ENCODE measurements at regions not wholly inside any gene's neighbourhood (a gene's known extent, or its start where the extent isn't known, plus 50 kb on each side); places are given as distances from the start of the nearest gene placed in this dataset.

DNA sequence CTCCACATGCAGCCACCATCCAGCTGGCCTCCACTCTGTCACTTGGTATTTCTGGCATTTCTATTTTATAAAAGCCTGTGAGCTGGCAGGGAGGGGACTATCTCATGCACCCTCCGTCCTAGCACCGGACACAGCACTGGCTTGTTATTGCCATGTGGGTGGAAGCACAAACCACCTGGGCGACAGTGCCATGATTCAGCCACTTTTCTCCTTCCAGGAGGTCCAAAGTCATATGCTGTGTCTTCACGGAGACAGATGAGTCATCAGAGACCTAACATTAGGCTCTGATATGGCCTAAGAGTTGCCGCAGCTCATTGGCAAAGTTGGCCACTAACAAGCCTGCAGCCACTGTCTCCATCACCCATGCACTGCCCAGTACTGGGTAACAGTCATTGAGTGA, 1123.0 kb downstream of the VRK1 start:
- POLR2A ChIA-PET (ENCODE audit: unreplicated experiment) = no interaction called here
- no peaks in the 10 kb centered on the region for H3K36me3 ChIP-seq (ENCODE audit: control insufficient read depth, insufficient read depth, low read length)
- no peak overlapping the region for H3K18ac ChIP-seq (ENCODE audit: low read depth, low read length)
- no peak overlapping the region for H3K14ac ChIP-seq (replicated peaks; ENCODE audit: low read depth, low read length)
- H3K27ac ChIP-seq (ENCODE audit: insufficient read depth, low read length) = no peak overlapping the region
- H3K9ac ChIP-seq (ENCODE audit: low read depth, low read length) = no peak overlapping the region
- dilution Hi-C loops (cut with HindIII; ENCODE audit: low sequenced_read_pairs, unreplicated experiment) = no loop called here
- no peak overlapping the region for H3K4me2 ChIP-seq (ENCODE audit: low read depth, low read length)
- in situ Hi-C loops (cut with MboI; ENCODE audit: low sequenced_read_pairs) = no loop called here
- WGBS, 2 experiments (ENCODE audit: extremely low coverage in 2 of 2, insufficient read length in 1 of 2) = 0% methylated on average over 1 of the region's 5 CpGs; no CpG with 5 or more reads in 1 of the 2 experiments
- no peak overlapping the region for H2AFZ ChIP-seq (replicated peaks; ENCODE audit: low read length, poor library complexity)
- intact Hi-C loops (cut with micrococcal nuclease) = no loop called here
- BruUV-seq (replicated peaks) = no TSS peak
- no peak overlapping the region for H2BK120ac ChIP-seq (ENCODE audit: low read depth, low read length)
- no peak overlapping the region for H3K56ac ChIP-seq (ENCODE audit: extremely low read depth, insufficient read depth, low read length)
- H4K8ac ChIP-seq (ENCODE audit: low read depth in 2 of 2, low read length in 2 of 2) = no peak overlapping the region
- H2BK15ac ChIP-seq (ENCODE audit: low read depth, low read length) = no peak overlapping the region
- no peaks in the 10 kb centered on the region for H3K9me1 ChIP-seq (ENCODE audit: insufficient read depth, low read length)
- H2BK5ac ChIP-seq (ENCODE audit: low read depth, low read length, poor library complexity, severe bottlenecking) = no peak overlapping the region
- H2AK9ac ChIP-seq (replicated peaks; ENCODE audit: low read depth, low read length, poor library complexity) = no peak overlapping the region
- CTCF ChIA-PET = no interaction called here
- no peak overlapping the region for H2AK5ac ChIP-seq (ENCODE audit: low read depth, low read length)
- no peak overlapping the region for H3K4me3 ChIP-seq (ENCODE audit: insufficient read depth, low read depth, low read length)
- no peak overlapping the region for H4K5ac ChIP-seq (ENCODE audit: low read depth, low read length)
- H2BK20ac ChIP-seq (ENCODE audit: low read depth, low read length) = no peak overlapping the region
- DNase-seq (no peak), ATAC-seq (ENCODE audit: low read depth) (no peak)
- peaks cover 28% of the 10 kb centered on the region for H3K9me3 ChIP-seq (ENCODE audit: control insufficient read depth, insufficient read depth, low read length)
- H3K4ac ChIP-seq (ENCODE audit: low read depth, low read length) = no peak overlapping the region
- H3K27me3 ChIP-seq (ENCODE audit: control insufficient read depth, insufficient read depth, low read length) = no peaks in the 10 kb centered on the region
- H3K79me1 ChIP-seq (ENCODE audit: low read depth in 1 of 2, low read length in 2 of 2) = no peaks in the 10 kb centered on the region
- H4K20me1 ChIP-seq (ENCODE audit: insufficient read depth, low read length) = no peaks in the 10 kb centered on the region
- TF ChIP-seq RAD21 (IDR thresholded peaks at IDR 0.05; ENCODE audit: low read length) (no peak), SMC3 (IDR thresholded peaks at IDR 0.05; ENCODE audit: low read depth, low read length) (no peak), CEBPB (IDR thresholded peaks at IDR 0.05; ENCODE audit: low read depth, low read length) (no peak), MAFK (IDR thresholded peaks at IDR 0.05; ENCODE audit: low read depth, low read length) (no peak), MXI1 (IDR thresholded peaks at IDR 0.05; ENCODE audit: borderline replicate concordance, low read depth, low read length) (no peak), NFE2L2 (IDR thresholded peaks at IDR 0.05; ENCODE audit: low read depth, low read length) (no peak), RFX5 (IDR thresholded peaks at IDR 0.05; ENCODE audit: low read depth, low read length) (no peak), FOS (IDR thresholded peaks at IDR 0.05; ENCODE audit: low read depth, low read length) (no peak), BHLHE40 (IDR thresholded peaks at IDR 0.05; ENCODE audit: low read depth, low read length) (no peak), ELK1 (IDR thresholded peaks at IDR 0.05; ENCODE audit: borderline replicate concordance, low read depth, low read length) (no peak), CHD1 (IDR thresholded peaks at IDR 0.05; ENCODE audit: low read depth, low read length) (no peak), RCOR1 (IDR thresholded peaks at IDR 0.05; ENCODE audit: insufficient replicate concordance, low read length) (no peak), POLR2A (IDR thresholded peaks at IDR 0.05; ENCODE audit: low read depth, low read length) (no peak), MAZ (IDR thresholded peaks at IDR 0.05; ENCODE audit: borderline replicate concordance, low read depth, low read length) (no peak)
- TF ChIP-seq, protein P1, sequence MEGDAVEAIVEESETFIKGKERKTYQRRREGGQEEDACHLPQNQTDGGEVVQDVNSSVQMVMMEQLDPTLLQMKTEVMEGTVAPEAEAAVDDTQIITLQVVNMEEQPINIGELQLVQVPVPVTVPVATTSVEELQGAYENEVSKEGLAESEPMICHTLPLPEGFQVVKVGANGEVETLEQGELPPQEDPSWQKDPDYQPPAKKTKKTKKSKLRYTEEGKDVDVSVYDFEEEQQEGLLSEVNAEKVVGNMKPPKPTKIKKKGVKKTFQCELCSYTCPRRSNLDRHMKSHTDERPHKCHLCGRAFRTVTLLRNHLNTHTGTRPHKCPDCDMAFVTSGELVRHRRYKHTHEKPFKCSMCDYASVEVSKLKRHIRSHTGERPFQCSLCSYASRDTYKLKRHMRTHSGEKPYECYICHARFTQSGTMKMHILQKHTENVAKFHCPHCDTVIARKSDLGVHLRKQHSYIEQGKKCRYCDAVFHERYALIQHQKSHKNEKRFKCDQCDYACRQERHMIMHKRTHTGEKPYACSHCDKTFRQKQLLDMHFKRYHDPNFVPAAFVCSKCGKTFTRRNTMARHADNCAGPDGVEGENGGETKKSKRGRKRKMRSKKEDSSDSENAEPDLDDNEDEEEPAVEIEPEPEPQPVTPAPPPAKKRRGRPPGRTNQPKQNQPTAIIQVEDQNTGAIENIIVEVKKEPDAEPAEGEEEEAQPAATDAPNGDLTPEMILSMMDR (conservative IDR thresholded peaks at IDR 0.05; ENCODE audit: low read depth, low read length) = no peak
- TF ChIP-seq, protein P2, sequence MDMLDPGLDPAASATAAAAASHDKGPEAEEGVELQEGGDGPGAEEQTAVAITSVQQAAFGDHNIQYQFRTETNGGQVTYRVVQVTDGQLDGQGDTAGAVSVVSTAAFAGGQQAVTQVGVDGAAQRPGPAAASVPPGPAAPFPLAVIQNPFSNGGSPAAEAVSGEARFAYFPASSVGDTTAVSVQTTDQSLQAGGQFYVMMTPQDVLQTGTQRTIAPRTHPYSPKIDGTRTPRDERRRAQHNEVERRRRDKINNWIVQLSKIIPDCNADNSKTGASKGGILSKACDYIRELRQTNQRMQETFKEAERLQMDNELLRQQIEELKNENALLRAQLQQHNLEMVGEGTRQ (IDR thresholded peaks at IDR 0.05; ENCODE audit: low read depth, low read length) = no peak
- H4K91ac ChIP-seq (ENCODE audit: insufficient read depth, low read depth, low read length) = no peak overlapping the region
- H3K4me1 ChIP-seq (ENCODE audit: control insufficient read depth, insufficient read depth, low read length) = no peaks in the 10 kb centered on the region
- no peak overlapping the region for H3K23ac ChIP-seq (ENCODE audit: low read depth, low read length)

Measured in IMR-90 (cell line).